SK-N-SH (cell line): ENCODE measurements at regions not wholly inside any gene's neighbourhood (a gene's known extent, or its start where the extent isn't known, plus 50 kb on each side); places are given as distances from the start of the nearest gene placed in this dataset.

ENCODE experiments used
- CTCF ChIA-PET: fragments of 300-600, 350-600 bp; formaldehyde crosslinking; extraction: SDS; loops from one replicate; lab custom pipeline; 2021; lab: Yijun Ruan, JAX
- POLR2A ChIA-PET: fragments of 350-600 bp; sonication (Branson Sonifier 250); formaldehyde crosslinking; extraction: SDS; loops from one replicate; lab custom pipeline; 2020; ENCODE audit warnings: antibody characterized with exemption, inconsistent platforms; lab: Yijun Ruan, JAX
- DNase-seq: peaks from one replicate; pipeline ENCODE4 v3.0.0; 2012
- H2AFZ ChIP-seq: fragments of 200-600 bp; sonication (generic); 2 replicates; pipeline ENCODE4 v1.8.1; 2016; ENCODE audit warnings: antibody characterized with exemption, mild to moderate bottlenecking, low read depth
- H3F3A ChIP-seq: fragments of 200-600 bp; sonication (generic); replicated peaks from 2 replicates; pipeline ENCODE3; 2016; ENCODE audit warnings: antibody characterized with exemption, mild to moderate bottlenecking; ENCODE audit not compliant: insufficient read depth
- H3K27ac ChIP-seq, 2 experiments: fragments of 200-500 bp in 1 of 2; fragments of 200-600 bp in 1 of 2; sonication (Bioruptor generic) in 1 of 2; sonication (generic), shearing (Covaris generic) in 1 of 2; 2 replicates each; pipeline versions ENCODE4 v1.5.1 to v1.6.1; 2014 to 2016; ENCODE audit warnings: low read depth in 2 of 2, inconsistent platforms in 1 of 2, low read length in 1 of 2, mild to moderate bottlenecking in 1 of 2, mixed read lengths in 1 of 2
- H3K27me3 ChIP-seq: fragments of 200-600 bp; sonication (generic), shearing (Covaris generic); 2 replicates; pipeline ENCODE4 v1.6.1; 2016; ENCODE audit warnings: mixed run types; ENCODE audit not compliant: insufficient read depth
- H3K36me3 ChIP-seq, 2 experiments: fragments of 200-500 bp in 1 of 2; fragments of 200-600 bp in 1 of 2; sonication (Bioruptor generic) in 1 of 2; sonication (generic) in 1 of 2; replicated peaks in 1 of 2; 2 replicates each; pipeline versions ENCODE3 to v1.5.1; 2014 to 2016; ENCODE audit warnings: low read length in 1 of 2, mild to moderate bottlenecking in 1 of 2; ENCODE audit not compliant: insufficient read depth in 2 of 2, control insufficient read depth in 1 of 2
- H3K4me1 ChIP-seq, 2 experiments: fragments of 200-500 bp in 1 of 2; fragments of 200-600 bp in 1 of 2; sonication (Bioruptor generic) in 1 of 2; sonication (generic), shearing (Covaris generic) in 1 of 2; 2 replicates each; pipeline versions ENCODE4 v1.5.1 to v1.6.1; 2014 to 2016; ENCODE audit warnings: low read depth in 1 of 2, low read length in 1 of 2, mixed run types in 1 of 2; ENCODE audit not compliant: insufficient read depth in 2 of 2, control insufficient read depth in 1 of 2
- H3K4me2 ChIP-seq: fragments of 200-600 bp; sonication (generic), shearing (Covaris generic); 2 replicates; pipeline ENCODE4 v1.6.1; 2017; ENCODE audit warnings: mixed run types
- H3K4me3 ChIP-seq, 2 experiments: fragments of 200-500 bp in 1 of 2; fragments of 200-600 bp in 1 of 2; sonication (Bioruptor generic) in 1 of 2; sonication (generic), shearing (Covaris generic) in 1 of 2; 2 replicates each; pipeline versions ENCODE4 v1.5.1 to v1.8.1; 2014 to 2016; ENCODE audit warnings: low read depth in 2 of 2, inconsistent platforms in 1 of 2, low read length in 1 of 2, mild to moderate bottlenecking in 1 of 2, mixed read lengths in 1 of 2, moderate library complexity in 1 of 2
- H3K79me2 ChIP-seq: fragments of 200-600 bp; sonication (generic); 2 replicates; pipeline ENCODE4 v1.8.1; 2017; ENCODE audit warnings: mild to moderate bottlenecking; ENCODE audit not compliant: insufficient read depth
- H3K9ac ChIP-seq: fragments of 200-600 bp; sonication (generic); 2 replicates; pipeline ENCODE4 v1.6.1; 2017; ENCODE audit warnings: mixed run types
- H3K9me2 ChIP-seq: fragments of 200-600 bp; sonication (generic); 2 replicates; pipeline ENCODE4 v1.6.1; 2017; ENCODE audit warnings: mixed run types
- H3K9me3 ChIP-seq: fragments of 200-600 bp; sonication (generic); 2 replicates; pipeline ENCODE4 v1.6.1; 2017; ENCODE audit warnings: mixed run types, mild to moderate bottlenecking, moderate library complexity
- H4K20me1 ChIP-seq: fragments of 200-600 bp; sonication (generic); 2 replicates; pipeline ENCODE4 v1.6.1; 2017; ENCODE audit warnings: mild to moderate bottlenecking, mixed run types; ENCODE audit not compliant: insufficient read depth
- EP300 ChIP-seq, 2 experiments: IDR thresholded peaks; 2 replicates each; pipeline versions ENCODE4 v1.4.0 to v1.6.1; 2012; ENCODE audit warnings: borderline replicate concordance in 1 of 2, low read depth in 1 of 2, low read length in 1 of 2
- FOSL2 ChIP-seq: IDR thresholded peaks from 2 replicates; pipeline ENCODE4 v1.4.0; 2012; ENCODE audit warnings: low read depth, mild to moderate bottlenecking, moderate library complexity, borderline replicate concordance
- FOXJ3 ChIP-seq: sonication (generic); formaldehyde crosslinking; IDR thresholded peaks from 2 replicates; pipeline ENCODE4 v1.5.1; 2020; ENCODE audit warnings: mild to moderate bottlenecking, missing genetic modification reagents
- GABPA ChIP-seq: IDR thresholded peaks from 2 replicates; pipeline ENCODE4 v1.4.0; 2012; ENCODE audit warnings: low read depth, mild to moderate bottlenecking
- JUND ChIP-seq: IDR thresholded peaks from 2 replicates; pipeline ENCODE4 v1.4.0; 2012
- MXI1 ChIP-seq: IDR thresholded peaks from 2 replicates; pipeline ENCODE4 v1.6.1; 2012; ENCODE audit warnings: mild to moderate bottlenecking, low read depth, low read length, improper control_type of control experiment
- POLR2AphosphoS5 ChIP-seq: IDR thresholded peaks from 2 replicates; pipeline ENCODE4 v1.6.1; 2012; ENCODE audit warnings: low read depth, low read length
- RAD21 ChIP-seq: IDR thresholded peaks from 2 replicates; pipeline ENCODE4 v1.6.1; 2012; ENCODE audit warnings: mild to moderate bottlenecking, low read length
- RFX5 ChIP-seq: IDR thresholded peaks from 2 replicates; pipeline ENCODE4 v1.6.1; 2012; ENCODE audit warnings: mild to moderate bottlenecking, improper control_type of control experiment, low read length
- RXRA ChIP-seq: IDR thresholded peaks from 2 replicates; pipeline ENCODE4 v1.4.0; 2012; ENCODE audit warnings: low read depth, mild to moderate bottlenecking, borderline replicate concordance
- SMC3 ChIP-seq: IDR thresholded peaks from 2 replicates; pipeline ENCODE4 v1.6.1; 2012; ENCODE audit warnings: low read depth, low read length, improper control_type of control experiment
- TAF1 ChIP-seq: IDR thresholded peaks from 2 replicates; pipeline ENCODE4 v1.6.1; 2012; ENCODE audit warnings: low read depth, mild to moderate bottlenecking, low read length, moderate library complexity, borderline replicate concordance
- TCF12 ChIP-seq: IDR thresholded peaks from 2 replicates; pipeline ENCODE4 v1.4.0; 2012
- TEAD4 ChIP-seq: IDR thresholded peaks from 2 replicates; pipeline ENCODE4 v1.4.0; 2012; ENCODE audit warnings: mild to moderate bottlenecking, borderline replicate concordance; ENCODE audit not compliant: insufficient read depth
- USF1 ChIP-seq: IDR thresholded peaks from 2 replicates; pipeline ENCODE4 v1.4.0; 2012; ENCODE audit warnings: low read depth, borderline replicate concordance
- ZBTB33 ChIP-seq: IDR thresholded peaks from 2 replicates; pipeline ENCODE4 v1.4.0; 2012; ENCODE audit warnings: low read depth, borderline replicate concordance
- WGBS: methylation state at CpG from one replicate; pipeline ENCODE4 v1.1.6; 2017; ENCODE audit warnings: low lambda C conversion rate; 5-methylcytosine and 5-hydroxymethylcytosine counted together
- TF ChIP-seq, protein P1 (sequence below): fragments of 150-350 bp; IDR thresholded peaks from 2 replicates; pipeline ENCODE4 v1.6.1; 2016; ENCODE audit warnings: mild to moderate bottlenecking, low read depth, low read length
- TF ChIP-seq, protein P2 (sequence below): IDR thresholded peaks from 2 replicates; pipeline ENCODE4; 2012
- TF ChIP-seq, protein P3 (sequence below): fragments of 150-350 bp; IDR thresholded peaks from 2 replicates; pipeline ENCODE4 v1.6.1; 2017; ENCODE audit warnings: antibody characterized with exemption, low read length, low read depth, borderline replicate concordance

DNA sequence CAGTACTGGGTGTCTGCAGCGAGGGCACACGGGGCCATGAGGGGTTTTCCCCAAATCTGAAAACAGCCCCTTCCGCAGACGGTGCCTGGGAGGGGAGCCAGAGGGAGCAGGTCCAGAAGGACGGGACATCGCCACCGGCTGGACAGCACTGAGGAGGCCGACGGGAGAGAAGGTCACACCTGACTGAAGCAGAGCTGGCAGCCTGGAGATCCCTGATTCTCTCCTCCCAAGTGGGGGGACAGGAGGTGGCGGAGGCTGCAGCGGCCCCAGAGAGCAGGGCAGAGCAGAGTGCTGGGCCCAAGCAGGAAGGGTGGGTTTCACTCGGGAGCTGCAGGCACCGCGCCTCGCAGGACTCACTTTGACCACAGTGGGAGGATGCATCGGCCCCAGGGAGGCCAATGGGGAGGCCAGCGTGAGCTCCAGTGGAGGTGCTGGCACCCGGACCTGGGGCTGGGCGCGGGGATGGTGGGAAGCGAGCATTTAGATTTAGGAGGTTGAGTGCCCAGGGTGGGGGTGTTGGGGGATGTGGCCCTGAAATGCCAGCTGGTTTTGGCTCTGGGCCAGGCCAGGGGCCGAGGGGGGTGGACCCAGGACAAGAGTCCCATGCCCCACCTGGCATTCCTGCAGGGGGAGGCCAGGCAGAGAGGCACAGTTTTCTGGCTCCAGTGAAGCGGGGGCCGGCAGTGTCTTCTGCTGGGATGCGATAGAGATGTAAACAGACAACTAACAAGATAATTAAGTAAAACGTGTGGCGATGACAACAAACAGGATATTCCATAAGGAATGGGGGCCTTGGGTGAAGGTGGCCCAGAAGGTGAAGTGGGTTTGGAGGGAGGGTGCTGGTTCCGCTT is 92.3 kb upstream of the FGF3 start (continued):
- TF ChIP-seq ZBTB33 (no peak), FOSL2 (no peak), RFX5 (no peak), TAF1 (no peak), RAD21 (no peak), USF1 (no peak)
- TF ChIP-seq, protein P1, sequence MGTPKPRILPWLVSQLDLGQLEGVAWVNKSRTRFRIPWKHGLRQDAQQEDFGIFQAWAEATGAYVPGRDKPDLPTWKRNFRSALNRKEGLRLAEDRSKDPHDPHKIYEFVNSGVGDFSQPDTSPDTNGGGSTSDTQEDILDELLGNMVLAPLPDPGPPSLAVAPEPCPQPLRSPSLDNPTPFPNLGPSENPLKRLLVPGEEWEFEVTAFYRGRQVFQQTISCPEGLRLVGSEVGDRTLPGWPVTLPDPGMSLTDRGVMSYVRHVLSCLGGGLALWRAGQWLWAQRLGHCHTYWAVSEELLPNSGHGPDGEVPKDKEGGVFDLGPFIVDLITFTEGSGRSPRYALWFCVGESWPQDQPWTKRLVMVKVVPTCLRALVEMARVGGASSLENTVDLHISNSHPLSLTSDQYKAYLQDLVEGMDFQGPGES: no peak

GRCh38 chr11:69912161-69912910 is 93.1 kb upstream of the FGF3 start:
- no peak overlapping the region for H3K4me3 ChIP-seq
- no peak overlapping the region for H2AFZ ChIP-seq
- no peaks in the 10 kb centered on the region for H3K27me3 ChIP-seq
- peaks cover 0 to 46% of the 10 kb centered on the region in 2 experiments; a peak in 1 of 4 replicates for H3K4me1 ChIP-seq
- H3K9me2 ChIP-seq: no peaks in the 10 kb centered on the region
- WGBS: 78% methylated on average over 11 of the region's 22 CpGs
- H3K36me3 ChIP-seq: no peaks in the 10 kb centered on the region
- H3K9me3 ChIP-seq: no peaks in the 10 kb centered on the region
- no peak overlapping the region for H3K9ac ChIP-seq
- H3K4me2 ChIP-seq: no peak overlapping the region
- H3K27ac ChIP-seq: no peak overlapping the region
- no peaks in the 10 kb centered on the region for H3F3A ChIP-seq
- CTCF ChIA-PET: interaction anchor here (0.8 to 17.3 kb wide), 24 partner anchors 9 to 289 kb away, joined by 3 to 249 read pairs (median 4); partner anchors contain the start of gene FGF3
- no peaks in the 10 kb centered on the region for H3K79me2 ChIP-seq
- TF ChIP-seq RXRA (no peak), GABPA (no peak), TEAD4 (no peak), JUND (no peak), SMC3 (no peak), USF1 (no peak), POLR2AphosphoS5 (no peak), TCF12 (no peak), RAD21 (no peak), MXI1 (no peak), FOXJ3 (CRISPR knock-in tag) (no peak), EP300 (IDR thresholded peaks at IDR 0.05; ENCODE audit: borderline replicate concordance in 1 of 2, low read depth in 1 of 2, low read length in 1 of 2) (no peak), FOSL2 (no peak)
- TF ChIP-seq, protein P1: no peak
- TF ChIP-seq, protein P2, sequence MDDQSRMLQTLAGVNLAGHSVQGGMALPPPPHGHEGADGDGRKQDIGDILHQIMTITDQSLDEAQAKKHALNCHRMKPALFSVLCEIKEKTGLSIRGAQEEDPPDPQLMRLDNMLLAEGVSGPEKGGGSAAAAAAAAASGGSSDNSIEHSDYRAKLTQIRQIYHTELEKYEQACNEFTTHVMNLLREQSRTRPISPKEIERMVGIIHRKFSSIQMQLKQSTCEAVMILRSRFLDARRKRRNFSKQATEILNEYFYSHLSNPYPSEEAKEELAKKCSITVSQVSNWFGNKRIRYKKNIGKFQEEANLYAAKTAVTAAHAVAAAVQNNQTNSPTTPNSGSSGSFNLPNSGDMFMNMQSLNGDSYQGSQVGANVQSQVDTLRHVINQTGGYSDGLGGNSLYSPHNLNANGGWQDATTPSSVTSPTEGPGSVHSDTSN: no peak
- TF ChIP-seq, protein P3, sequence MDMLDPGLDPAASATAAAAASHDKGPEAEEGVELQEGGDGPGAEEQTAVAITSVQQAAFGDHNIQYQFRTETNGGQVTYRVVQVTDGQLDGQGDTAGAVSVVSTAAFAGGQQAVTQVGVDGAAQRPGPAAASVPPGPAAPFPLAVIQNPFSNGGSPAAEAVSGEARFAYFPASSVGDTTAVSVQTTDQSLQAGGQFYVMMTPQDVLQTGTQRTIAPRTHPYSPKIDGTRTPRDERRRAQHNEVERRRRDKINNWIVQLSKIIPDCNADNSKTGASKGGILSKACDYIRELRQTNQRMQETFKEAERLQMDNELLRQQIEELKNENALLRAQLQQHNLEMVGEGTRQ: no peak
- no peak for DNase-seq
- POLR2A ChIA-PET: interaction anchor here (0.7 kb wide), 1 partner anchor 188 kb away, joined by 3 read pairs; no protein-coding TSS in a partner anchor
- no peaks in the 10 kb centered on the region for H4K20me1 ChIP-seq
